ENCODE measurements at regions not wholly inside any gene's neighbourhood (a gene's known extent, or its start where the extent isn't known, plus 50 kb on each side); places are given as distances from the start of the nearest gene placed in this dataset.
"Not testable (repeated sequence)": the region's sequence is repeated elsewhere in the genome, so short reads cannot be mapped to it uniquely, and the experiment has no call there.

GRCh38 chr2:10224734-10225133 lies 78.0 kb upstream of the HPCAL1 start:
- DNase-seq: no peak

DNA sequence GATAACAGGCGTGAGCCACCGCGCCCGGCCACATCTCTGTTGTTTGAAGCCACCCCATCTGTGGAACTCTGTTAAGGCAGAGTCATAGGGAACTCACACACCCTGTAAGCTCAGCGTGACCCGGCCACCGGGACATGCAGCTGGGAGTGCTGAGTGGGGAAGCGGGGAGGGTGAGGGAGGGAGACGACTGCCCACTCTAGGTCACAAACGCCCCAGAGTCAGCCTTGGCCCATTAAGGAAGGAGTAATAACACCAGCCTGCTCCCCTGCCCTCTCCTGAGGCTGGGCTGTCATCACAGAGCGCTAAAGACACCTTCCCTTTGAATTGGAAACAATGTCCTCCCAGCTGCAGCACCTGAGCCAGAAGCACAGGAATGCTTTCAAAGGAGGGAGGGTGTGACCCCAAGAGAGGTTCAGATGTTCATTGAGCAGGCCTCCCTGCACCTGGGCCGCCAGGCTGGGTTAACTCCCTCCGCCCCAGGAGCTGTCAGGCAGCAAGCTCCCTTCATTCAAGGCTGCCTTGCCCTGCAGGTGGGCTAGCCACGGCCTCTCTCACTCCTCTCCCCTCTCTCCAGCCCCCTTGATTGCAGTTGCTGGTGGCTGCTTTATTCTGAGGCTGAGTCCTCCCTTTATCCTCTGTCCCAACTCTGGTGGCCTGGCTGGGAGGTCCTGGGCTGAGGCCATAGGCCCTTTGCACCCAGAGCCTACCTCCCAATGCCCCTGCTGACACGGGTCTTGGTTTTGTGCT lies 77.2 kb upstream of the HPCAL1 start:
- no peak for DNase-seq

DNA sequence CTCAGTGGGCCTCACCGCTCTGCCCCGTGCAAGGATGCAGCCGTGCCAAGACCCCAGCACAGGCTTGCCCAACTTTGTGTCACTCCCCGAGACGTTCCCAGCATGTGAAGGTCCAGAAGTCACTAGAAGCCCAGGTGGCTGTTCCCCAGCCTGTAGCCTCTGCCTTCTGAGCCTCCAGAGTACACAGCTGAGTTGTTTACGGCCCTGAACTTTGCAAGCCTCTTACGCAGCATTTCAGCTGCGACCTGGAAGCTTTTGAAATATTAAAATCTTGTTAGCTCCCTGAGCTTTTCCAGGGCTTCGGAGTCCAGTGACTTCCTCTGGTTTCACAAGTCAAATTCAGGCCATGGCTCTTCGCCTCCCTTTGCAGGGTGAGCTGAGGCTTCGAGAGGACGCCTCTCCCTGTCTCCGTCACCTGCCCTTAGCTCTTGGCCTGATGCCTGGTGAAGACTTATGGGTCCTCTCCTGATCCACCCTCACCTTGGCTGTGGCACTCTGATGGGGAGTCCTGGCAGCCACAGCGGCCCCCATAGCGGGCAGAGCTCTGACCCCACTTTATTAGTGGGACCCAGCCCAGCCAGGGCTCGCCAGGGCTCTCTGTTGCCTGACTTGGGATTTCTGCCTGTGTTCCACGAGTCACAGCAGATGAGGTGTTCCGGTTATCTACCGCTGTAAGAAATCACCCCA lies 76.5 kb upstream of the HPCAL1 start:
- no peak for DNase-seq

GRCh38 chr2:10228611-10229365 lies 73.9 kb upstream of the HPCAL1 start:
- DNase-seq: no peak

DNA sequence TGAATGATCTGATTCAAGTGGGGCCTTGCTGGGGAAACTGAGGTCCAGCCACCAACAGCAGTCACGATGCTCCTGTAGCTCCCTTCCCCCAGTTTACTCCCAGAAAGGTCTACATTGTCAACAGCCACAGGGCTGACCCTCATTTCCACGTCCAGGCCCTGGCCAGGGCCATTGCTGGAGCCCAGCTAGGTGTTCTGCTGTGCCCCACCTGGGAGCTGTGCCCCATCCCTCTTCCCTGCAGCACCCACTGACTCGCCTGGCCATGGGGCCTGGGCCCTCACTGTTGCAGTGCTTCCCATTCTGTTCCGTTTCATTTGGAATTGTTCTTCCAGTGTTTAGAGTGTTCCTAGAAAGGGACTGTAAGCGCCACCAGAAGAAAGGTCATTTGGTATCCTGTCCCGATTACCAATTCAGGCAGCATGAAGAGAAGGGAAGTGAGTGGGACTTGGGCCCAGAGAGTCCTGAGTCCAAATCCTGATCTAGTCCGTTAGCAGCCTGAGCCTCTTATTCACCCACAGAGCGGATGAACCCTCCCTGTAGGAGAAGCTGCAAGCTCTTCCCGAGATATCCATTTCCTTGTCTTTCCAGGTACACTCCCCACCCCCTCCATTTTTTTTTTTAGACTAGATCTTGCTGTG lies 73.1 kb upstream of the HPCAL1 start:
- no peak for DNase-seq

GRCh38 chr2:10230499-10230898 lies 72.2 kb upstream of the HPCAL1 start:
- DNase-seq: no peak

DNA sequence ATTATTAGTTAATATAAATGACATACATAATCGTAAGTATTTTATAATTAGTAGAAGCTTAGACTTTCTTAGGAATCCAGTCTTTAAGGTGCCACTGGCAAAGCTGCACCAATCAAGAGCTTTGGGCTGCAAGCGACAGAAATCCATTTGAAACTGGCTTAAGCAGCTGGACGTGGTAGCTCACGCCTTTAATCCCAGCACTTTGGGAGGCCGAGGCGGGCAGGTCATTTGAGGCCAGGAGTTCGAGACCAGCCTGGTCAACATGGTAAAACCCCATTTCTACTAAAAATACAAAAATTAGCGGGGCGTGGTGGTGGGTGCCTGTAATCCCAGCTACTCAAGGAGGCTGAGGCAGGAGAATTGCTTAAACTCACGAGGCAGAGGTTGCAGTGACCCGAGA lies 71.8 kb upstream of the HPCAL1 start:
- not testable (repeated sequence) for DNase-seq

DNA sequence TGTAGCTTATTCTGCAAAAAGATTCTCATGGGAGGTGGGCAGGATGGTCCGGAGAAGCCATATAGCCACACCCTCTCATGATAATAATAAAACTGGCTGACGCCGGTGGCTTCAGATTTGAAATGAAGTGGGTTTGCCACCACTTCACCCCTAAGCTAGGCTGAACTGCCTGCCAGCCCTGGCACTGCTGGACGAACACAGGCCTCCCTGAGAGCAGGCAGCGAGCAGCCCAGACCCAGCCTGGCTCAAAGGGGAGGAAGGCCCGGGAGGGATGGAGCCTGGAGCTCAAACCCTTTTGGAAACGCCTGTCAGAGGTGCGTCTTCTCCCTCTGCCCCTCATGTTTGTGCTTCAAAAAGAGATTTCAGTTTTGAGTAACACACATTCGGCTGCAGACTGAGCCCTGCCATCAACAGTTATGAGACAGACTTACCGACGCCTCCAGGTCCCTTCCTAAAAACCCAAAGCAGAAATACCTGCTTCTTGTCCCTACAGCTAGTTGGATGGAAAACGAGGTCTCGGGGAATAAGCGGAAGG lies 71.1 kb upstream of the HPCAL1 start:
- no peak for DNase-seq

DNA sequence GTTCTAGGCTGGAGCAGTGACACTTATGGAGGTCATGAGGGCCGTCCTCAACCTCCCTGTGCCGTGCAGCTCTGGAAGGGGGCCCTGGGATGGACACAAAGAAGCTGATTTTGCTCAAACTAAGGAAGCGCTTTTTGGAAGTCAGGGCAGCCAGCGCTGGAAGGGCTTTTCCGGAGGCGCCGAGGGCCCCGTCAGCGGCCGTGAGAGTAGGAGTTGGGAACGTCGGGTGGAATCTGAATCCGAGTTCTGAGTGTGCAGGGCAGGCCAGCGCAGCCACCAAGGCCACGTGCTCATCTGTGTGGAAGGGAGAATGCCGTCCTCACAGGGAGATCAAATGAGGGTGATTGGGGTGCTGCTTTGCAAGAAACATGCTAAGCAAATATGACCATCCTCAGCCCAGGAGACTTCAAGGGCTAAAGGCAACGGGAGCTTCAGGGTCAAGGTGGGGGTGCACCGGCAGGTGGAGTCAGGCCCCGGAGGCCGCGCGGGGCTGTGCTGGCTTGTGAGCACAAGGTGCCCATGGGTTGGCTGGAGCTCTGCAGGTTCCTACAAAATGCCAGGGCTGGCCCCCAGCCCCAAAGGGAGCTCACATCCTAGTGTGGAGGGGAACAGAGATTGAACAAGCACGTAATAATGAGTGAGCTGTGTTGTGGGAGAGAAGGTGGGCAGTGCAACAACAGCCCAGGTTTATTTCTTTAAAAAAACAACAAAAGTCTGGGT lies 70.4 kb upstream of the HPCAL1 start:
- DNase-seq: no peak

DNA sequence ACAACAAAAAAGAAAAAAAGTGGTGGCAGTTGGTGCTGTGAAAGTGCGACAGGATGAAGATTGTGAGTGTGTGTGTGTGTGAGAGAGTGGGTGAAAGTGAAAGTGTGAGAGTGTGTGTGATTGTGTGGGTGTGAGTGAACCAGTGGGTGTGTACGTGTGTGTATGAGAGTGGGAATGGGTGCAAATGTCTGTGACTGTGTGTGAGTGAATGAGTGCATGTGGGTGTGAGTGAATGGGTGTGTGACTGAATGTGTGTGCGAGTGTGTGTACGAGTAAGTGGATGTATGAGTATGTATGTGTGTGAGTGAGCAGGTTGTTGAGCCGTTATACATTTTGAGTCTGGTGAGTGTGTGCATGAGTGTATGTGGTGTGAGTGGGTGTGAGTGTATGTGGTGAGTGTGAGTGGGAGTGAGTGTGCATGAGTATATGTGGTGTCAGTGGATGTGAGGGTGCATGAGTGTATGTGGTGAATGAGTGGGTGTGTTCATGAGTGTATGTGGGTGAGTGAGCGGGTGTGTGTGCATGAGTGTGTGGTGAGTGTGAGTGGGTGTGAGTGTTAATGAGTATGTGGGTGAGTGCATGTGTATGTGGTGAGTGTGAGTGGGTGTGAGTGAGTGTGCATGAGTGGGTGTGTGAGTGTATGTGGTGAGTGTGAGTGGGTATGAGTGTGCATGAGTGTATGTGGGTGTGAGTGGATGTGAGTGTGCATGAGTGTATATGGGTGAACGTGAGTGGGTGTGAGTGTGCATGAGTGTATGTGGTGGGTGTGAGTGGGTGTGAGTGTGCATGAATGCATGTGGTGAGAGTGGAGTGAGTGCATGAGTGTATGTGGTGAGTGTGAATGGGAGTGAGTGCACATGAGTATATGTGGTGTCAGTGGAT lies 69.3 kb upstream of the HPCAL1 start:
- no peak for DNase-seq

GRCh38 chr2:10234013-10234306 lies 68.7 kb upstream of the HPCAL1 start:
- no peak for DNase-seq

DNA sequence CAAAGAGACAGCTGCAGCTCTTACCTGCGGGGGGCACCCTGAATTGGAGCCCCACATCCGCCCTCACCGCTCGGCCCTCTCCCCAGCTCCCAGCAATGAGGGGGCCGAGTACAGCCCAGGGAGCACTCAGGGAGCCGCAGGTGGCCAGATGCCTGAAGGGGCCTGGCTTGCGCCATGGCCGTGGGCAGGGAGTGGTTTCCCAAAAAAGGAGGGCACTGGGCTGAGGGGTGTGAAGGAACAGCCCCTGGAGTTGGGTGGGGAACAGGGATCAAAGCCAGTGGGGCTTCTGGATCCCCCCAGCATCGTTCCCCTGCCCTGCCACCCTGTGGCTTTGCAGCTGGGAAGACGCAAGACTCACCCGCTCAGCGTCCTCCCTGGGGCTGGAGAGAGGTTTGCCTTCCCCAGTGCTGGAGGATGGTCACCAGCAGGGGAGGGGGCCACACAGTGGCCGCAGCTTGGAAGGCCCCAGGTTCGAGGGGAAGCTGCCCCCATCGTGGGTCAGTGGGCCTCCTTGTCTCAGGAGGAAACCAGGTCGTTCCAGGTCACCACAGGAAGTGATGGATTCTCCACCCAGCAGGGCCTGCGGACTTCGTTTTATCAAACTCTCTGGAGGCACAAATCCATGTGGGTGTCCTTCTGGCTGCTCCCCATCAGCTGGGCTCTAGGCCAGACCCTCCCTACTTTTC lies 68.2 kb upstream of the HPCAL1 start:
- DNase-seq: no peak

DNA sequence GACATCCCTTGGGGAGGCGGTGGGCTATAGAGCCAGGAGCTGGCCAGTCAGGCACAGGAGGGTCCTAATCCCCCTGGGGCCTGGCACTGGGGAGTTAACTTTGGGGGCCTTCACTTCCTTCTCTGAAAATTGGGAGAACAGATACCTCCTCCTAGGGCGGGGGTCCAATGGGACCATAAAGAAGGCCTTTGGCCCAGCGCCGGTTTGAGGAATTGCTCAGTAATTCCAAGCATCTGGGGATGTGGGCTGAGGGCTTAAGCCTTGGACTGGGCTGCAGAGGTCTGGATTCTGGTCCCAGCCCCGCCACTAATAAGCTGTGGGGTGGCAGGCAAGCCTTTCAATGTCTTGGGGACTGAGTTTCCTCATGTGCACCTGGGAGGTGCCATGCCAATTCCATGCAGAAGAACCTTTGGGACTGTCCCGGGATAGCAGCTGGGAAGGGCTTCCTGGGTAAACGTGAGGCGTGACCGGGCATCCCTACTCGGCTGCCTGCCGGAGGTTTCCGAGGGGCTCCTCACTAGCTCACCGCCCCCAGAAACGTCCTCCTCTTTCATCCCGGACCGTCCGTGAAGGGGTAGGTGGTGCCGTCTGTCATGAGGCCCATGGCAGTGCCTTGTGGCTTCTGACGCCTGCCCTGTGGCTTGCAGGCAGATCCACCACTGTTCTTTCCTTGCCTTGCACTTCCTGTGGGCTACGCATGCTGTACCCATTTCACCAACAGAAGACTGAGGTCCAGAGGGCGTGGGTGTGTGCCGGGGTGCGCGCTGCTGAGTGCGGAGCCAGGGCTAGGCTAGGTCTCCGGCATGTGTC lies 67.4 kb upstream of the HPCAL1 start:
- no peak for DNase-seq

DNA sequence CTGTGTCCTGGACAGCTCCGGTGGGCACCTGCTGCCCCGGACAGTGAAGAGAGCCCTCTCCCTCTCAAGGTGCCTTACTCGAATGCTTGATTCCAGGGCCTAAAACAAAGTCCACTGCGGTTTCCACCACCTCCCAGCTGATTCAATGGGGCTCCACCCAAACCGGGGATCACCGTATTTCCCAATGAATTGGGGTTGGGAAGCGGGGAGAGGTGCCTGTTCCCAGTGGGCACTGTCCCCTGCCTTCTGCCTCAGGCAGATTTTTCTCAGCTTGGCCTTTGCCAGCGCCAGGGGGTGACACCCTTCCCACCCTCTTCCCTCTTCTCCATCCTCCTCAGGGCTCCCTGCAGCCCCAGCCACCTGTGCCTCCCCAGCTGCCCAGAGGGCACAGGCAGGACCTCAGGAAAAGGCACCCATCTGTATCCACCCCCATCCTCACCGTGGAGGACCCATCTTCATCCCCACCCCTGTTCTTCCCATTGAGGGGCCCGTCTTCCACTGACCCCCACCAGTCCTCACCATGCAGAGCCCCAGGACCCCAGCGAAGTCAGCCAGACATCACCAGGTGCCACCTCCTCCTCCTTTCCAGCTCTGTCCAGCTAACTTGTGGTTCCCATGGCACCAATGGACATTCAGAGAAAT lies 66.7 kb upstream of the HPCAL1 start:
- no peak for DNase-seq

DNA sequence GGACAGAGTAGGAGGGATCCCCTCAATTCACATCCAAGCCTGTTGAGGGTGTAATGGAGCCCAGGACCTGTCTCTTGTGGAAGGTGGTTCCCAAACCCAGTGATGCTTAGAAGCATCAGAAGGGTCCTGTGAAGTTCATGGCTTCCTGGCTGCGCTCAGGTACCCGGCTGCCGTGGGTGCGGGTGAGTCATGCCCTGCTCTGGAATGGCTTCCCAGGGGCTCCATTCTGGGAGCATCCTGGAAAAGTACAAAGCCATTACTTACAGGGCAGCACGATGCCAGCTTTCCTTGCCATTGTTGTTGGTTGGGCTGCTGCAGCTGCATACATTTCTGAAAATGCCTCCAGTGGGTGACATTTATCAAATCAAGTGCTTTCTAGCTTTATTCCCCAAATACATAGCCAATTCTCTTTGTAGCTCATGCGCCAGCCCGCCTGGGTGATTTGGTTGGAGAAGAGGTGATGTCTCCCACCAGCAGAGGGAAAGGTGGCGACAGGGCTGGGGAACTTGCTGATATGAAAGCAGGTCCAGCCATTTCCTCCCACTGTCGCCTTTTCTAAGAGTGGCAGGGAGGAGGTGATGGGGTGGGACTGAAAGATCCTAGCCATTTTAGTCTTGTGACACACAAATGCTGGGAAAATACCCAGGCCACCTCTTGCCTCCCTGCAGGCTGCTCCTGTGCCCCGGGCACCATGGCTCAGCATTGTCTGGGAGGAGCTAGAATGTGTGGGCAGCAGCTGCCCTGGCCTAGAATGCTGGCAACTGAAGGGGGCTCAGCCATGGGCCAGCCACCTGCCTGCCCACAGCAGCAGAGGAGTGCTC lies 65.9 kb upstream of the HPCAL1 start:
- no peak for DNase-seq

DNA sequence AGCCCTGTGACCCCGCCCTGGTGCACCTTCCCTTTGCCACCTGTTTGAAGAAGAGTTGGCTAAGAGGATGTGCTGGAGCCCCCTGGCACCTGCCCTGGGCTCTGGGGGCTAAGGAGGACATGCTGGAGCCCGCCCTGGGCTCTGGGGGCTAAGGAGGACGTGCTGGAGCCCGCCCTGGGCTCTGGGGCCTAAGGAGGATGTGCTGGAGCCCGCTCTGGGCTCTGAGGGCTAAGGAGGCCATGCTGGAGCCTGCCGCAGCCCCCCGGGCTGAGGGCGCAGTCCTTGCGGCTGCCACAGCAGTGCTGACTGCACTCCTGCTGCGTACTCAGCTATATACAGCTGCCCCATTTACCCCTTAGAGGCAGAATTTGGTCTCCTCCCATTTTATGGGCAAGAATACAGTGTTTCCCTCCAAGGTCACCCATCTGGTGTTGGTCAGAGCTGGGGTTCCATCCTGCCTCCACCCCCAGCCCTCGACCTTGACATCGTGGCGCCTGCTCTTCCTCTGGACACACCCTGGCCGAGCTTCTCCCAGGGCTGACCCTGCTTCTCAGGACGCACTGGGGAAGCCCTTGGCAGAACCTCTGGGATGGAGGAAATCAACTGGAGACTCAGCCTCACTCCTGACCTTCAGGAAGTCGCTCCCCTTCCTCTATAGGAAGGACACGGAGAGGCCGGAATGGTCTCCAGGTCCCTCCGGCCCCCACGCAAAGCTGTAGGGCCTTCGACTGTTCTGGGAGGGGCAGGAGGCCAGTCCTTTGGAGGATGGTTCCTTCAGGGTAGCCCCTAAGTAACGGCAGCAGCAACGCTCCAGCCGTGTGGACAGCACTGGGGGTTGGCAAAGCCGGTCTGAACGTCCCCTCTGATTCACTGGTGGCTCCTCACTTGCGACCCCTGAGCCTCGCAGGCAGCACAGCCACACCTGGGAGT lies 65.0 kb upstream of the HPCAL1 start:
- DNase-seq: no peak

- DNase-seq: no peak
These were observed 64.3 kb upstream of the HPCAL1 start for GRCh38 chr2:10238396-10238795.
